Hematopoietic multipotent progenitor cell treated with erythropoietin and hydrocortisone succinate and interleukin-3 and kit ligand, for 6 days (in vitro differentiated cells): ENCODE measurements at regions not wholly inside any gene's neighbourhood (a gene's known extent, or its start where the extent isn't known, plus 50 kb on each side); places are given as distances from the start of the nearest gene placed in this dataset.
"Not testable (repeated sequence)": the region's sequence is repeated elsewhere in the genome, so short reads cannot be mapped to it uniquely, and the experiment has no call there.

ENCODE experiments used
- DNase-seq: peaks from one replicate; pipeline ENCODE4 v3.0.0-alpha.2; 2015

DNA sequence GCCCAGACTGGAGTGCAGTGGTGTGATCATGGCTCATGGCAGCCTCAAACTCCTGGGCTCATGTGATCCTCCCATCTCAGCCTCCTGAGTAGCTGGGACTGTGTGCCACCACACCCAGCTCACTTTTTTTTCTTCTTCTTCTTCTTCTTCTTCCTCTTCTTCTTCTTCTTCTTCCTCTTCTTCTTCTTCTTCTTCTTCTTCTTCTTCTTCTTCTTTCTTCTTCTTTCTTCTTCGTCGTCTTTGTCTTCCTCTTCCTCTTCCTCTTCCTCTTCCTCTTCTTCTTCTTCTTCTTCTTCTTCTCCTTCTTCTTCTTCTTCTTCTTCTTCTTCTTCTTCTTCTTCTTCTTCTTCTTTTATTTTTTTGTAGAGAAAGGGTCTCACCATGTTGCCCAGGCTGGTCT is 78.8 kb upstream of the RPH3A start:
- DNase-seq = not testable (repeated sequence)

DNA sequence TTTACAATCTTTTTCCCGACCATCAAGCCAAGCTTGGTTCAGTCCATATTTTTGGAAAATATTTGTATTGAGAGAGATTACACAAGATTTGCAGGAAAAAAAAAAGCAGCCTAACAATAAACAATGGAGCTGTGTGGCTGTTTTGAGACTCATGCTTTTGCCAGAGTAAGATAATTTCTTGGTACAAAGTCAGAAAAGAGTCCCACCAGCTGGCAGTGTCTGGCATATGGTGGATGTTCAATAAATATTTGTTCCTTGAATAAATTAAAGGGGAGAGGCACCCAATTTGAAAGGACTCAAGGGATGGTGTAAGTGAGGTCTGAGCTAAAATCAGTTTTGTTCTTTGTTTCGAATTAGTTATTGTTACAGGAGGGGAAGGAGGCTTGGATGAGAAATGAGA is 78.1 kb upstream of the RPH3A start:
- no peak for DNase-seq

DNA sequence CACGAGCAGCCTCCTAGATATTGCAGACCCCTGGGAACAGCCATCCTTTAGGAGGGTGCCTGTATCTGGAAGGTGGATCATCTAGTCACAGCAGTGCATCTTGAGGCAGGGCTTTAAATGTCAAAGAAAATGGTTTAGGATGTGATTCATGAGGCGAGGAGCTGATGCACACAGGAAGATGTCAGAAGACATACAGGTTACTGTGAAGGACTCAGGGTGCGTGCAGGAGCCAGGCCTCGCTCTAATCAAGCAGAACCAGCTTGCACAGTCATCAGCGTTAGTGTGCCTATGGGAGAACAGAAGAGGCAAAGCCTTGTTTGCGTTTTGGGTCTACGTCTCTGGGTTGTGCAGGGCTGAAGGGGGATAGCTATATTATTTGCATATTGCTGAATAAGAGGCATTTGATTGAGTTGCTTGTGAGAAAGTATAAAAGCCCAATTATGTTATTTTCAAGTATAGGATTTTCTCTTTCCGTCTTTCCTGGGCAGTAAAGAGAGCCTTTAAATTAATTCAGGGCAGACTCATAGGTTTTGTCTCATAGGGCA is 77.3 kb upstream of the RPH3A start:
- DNase-seq = no peak

DNA sequence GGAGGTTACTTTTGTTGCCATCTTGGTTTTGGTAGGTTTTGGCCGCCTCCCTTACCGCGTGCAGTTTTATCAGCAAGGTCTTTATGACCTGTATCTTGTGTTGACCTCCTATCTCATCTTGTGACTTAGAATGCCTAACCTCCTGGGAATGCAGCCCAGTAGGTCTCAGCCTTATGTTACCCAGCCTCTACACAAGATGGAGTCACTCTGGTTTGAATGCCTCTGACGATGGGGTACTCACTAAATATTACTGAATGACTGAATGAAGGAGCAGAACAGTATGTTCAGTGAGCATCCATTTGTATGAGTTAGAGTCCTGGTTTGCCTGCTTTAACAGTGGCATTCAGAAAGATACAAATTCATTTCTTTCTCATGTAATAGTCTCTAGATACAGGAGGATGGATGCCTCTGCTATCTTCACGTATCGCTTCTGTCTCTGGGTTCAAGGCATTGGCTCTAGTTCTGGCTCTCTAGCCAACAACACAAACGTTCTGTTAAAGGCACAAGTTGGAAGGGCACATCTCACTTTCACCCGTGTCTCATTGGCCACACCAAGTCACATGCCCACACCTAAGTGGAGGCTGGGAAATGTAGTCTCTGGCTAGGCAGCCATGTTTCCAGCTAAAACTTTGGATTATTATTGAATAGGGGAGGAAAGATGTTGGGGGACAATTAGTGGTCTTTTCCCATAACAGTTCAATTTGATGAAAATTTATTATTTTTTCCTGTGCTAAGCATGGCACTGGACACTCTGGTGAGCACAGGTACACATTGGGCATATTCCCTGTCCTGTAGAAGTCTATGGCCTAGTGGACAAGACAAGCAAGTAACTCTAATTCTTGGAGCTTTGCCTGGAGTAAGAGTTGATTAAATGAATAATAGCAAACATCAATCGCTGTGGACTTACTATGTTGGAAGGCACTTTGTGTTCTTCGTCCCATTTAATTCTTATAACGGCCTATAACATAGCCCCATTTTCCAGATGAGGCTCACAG is 75.2 kb upstream of the RPH3A start:
- peak; percentile 13 for DNase-seq

DNA sequence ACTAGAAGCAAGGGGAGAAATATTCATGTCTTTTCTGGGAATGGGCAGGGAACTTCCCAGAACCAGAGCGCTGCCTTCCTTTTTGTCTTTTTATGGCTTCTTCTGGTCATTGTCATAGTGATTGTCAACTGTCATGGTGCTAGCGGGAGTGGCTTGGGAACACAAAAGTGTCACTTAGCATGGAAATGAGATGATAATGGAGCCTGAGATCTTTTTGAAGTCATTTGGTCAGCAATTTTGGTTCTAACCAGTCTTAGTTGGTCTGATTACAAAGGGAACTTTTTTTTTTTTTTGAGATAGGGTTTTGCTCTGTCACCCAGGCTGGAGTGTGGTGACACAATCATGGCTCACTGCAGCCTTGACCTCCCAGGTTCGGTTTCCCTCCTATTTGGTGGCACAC is 62.7 kb upstream of the RPH3A start:
- DNase-seq = no peak

DNA sequence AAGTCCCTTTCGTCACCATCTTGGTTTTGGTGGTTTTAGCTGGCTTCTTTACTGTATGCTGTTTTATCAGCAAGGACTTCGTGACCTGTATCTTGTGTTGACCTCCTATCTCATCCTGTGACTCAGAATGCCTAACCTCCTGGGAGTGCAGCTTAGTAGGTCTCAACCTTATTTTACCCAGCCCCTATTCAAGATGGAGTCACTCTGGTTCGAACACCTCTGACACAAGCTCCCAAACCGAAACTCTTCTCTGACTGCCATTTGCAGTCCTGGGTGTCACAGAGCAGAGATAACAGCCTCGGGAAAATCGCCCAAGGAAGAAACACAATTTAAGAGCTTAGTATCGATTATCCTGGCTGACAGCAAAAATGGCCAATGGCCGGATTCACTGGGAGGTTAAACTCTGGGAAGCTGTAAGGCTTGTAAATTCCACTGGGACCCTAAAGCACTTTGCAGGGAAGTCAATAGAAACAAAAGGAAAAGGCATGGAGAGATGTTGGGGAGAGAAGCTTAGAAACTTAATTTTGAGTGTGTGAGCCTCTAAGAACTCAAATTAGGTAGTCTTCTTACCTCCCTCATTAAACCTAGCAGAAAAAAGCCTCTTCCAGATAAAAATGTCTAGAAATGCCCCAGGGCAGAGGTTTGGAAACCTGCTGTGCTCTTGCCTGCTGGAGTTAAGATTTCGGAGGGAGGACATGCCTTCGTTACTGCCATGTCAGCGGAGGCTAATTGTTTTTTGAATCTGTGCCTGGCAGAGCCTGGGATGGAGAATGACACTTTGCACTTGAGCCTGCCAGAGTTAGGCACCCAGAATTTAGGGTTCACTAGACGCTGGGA is 56.5 kb upstream of the RPH3A start:
- no peak for DNase-seq

DNA sequence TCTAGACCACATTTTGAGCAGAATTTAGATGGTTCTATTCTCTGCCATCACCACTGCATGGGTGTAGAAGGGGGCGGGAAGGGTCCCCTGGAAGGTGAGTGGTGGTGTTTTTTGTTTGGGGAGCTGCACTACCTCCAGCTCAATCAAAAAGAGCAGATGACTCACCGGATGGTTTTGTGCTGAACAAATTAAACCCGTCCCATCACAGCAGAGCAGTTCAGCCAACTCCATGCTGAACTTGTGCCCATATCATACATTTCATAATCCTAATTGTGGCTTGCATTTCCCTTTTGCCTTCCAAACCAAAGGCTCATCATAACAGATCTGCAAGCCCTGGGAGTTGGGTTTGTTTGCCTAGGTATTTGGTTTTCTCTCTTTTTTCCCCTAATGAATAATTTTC is 53.0 kb upstream of the RPH3A start:
- DNase-seq = no peak

DNA sequence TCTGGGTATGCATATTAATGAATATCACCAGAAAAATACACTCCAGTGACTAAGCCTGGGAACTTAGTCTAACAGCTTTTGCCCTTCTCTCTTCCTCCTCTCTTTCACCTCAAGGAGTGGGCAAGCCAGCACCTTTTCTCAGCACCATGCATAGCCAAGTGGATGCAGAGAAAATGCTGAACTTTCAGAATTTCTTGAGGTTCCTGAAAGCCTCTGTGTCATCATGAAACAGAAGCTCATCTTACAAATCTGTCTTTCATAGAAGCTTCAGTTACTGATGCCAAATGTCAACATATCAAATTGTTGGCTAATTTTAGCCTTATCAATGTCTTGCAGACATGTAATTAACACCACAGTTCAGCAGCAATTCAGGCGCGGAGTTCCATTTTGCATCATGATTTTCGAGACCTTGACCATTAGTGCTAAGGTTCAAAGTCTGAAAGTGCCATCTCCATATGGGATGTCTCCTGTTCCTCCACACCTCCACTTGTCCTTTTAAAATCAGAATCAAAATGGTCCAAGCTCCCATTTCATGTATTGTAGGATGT is 51.1 kb upstream of the RPH3A start:
- no peak for DNase-seq

DNA sequence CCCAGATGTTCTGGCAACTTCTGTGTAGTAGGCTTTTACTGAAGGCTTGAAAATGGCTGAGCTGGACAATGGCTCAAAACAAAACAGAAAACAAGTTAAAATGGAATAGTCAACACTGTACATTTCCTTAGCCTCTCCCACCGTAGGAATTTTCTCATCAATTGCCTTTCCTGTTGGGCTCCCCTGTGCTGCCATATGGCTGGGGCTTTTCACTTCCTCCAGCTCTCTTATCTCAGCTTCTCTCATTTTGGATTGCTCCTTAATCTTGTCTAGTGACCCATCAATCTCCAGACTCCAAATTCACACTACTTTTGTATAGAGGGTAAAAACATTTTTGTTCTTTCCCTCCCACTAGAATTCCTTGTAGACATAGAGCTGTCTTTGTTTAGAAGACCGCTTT is 50.4 kb upstream of the RPH3A start:
- DNase-seq = no peak
